HCT116 (cell line): ENCODE measurements at regions not wholly inside any gene's neighbourhood (a gene's known extent, or its start where the extent isn't known, plus 50 kb on each side); places are given as distances from the start of the nearest gene placed in this dataset.

Experiments
- ATAC-seq: fragments of 200-7000 bp; cut with Tn5 transposase; 2 replicates; pipeline ENCODE4 v1.9.1; 2020; ENCODE audit warnings: mild to moderate bottlenecking, moderate library complexity
- BruUV-seq: library from RNA; stranded (reverse); fragments of 400-500 nt; replicated peaks from 2 replicates; lab custom pipeline; 2021; lab: Mats Ljungman, UMichigan
- CTCF ChIA-PET: fragments of 300-600 bp; sonication (Branson Sonifier 250); formaldehyde crosslinking; loops from one replicate; lab custom pipeline; 2021; ENCODE audit warnings: antibody characterized with exemption; lab: Charles Lee
- POLR2A ChIA-PET: fragments of 300-600, 350-600 bp; sonication (Branson Sonifier 250); formaldehyde crosslinking; loops from one replicate; lab custom pipeline; 2021; ENCODE audit warnings: antibody characterized with exemption; lab: Charles Lee
- RAD21 ChIA-PET, 2 experiments: fragments of 300-600 bp; sonication (Branson Sonifier 250); formaldehyde crosslinking; loops; one replicate each; lab custom pipeline; 2023; ENCODE audit warnings: low total read pairs in 2 of 2; ENCODE audit not compliant: uncharacterized antibody in 2 of 2, unreplicated experiment in 2 of 2, low non-redundant PET in 1 of 2; lab: Charles Lee
- DNase-seq: peaks from one replicate; pipeline ENCODE4 v3.0.0-alpha.2; 2010; ENCODE audit warnings: low read depth, low spot score
- H2AFZ ChIP-seq: fragments of 200-600 bp; shearing (Covaris generic), sonication (generic); 2 replicates; pipeline ENCODE4 v1.6.1; 2017; ENCODE audit warnings: low read depth, mixed run types, mixed read lengths, antibody characterized with exemption, low read length; ENCODE audit not compliant: poor library complexity, severe bottlenecking
- H3K27ac ChIP-seq: 2 replicates; pipeline ENCODE4 v1.5.1; 2012; ENCODE audit warnings: low read depth, low read length
- H3K27me3 ChIP-seq: fragments of 200-600 bp; sonication (generic); 2 replicates; pipeline ENCODE4 v1.6.1; 2016; ENCODE audit warnings: mixed run types, low read length, mixed read lengths; ENCODE audit not compliant: insufficient read depth
- H3K36me3 ChIP-seq, 2 experiments: fragments of 200-500 bp in 1 of 2; fragments of 200-600 bp in 1 of 2; sonication (Bioruptor generic) in 1 of 2; sonication (generic) in 1 of 2; 2 replicates each; pipeline versions ENCODE4 v1.5.1 to v1.6.1; 2014 to 2016; ENCODE audit warnings: low read length in 2 of 2, inconsistent platforms in 1 of 2, mixed read lengths in 1 of 2, mixed run types in 1 of 2; ENCODE audit not compliant: insufficient read depth in 2 of 2, control insufficient read depth in 1 of 2
- H3K4me1 ChIP-seq, 2 experiments: fragments of 200-600 bp in 1 of 2; sonication (generic) in 1 of 2; 2 replicates each; pipeline versions ENCODE4 v1.5.1 to v1.6.1; 2012 to 2017; ENCODE audit warnings: low read length in 2 of 2, inconsistent platforms in 1 of 2, mild to moderate bottlenecking in 1 of 2, mixed read lengths in 1 of 2, mixed run types in 1 of 2, moderate library complexity in 1 of 2; ENCODE audit not compliant: insufficient read depth in 2 of 2, control insufficient read depth in 1 of 2
- H3K4me2 ChIP-seq: fragments of 200-600 bp; sonication (generic); 2 replicates; pipeline ENCODE4 v1.6.1; 2017; ENCODE audit warnings: mixed run types, low read length, mixed read lengths
- H3K4me3 ChIP-seq, 2 experiments: fragments of 200-600 bp in 1 of 2; sonication (generic) in 1 of 2; replicated peaks in 1 of 2; 2 replicates each; pipeline ENCODE4 v1.5.1; 2011 to 2016; ENCODE audit warnings: low read length in 2 of 2, control low read depth in 1 of 2, low read depth in 1 of 2, mild to moderate bottlenecking in 1 of 2, mixed read lengths in 1 of 2, mixed run types in 1 of 2
- H3K79me2 ChIP-seq: fragments of 200-600 bp; sonication (generic); 2 replicates; pipeline ENCODE4 v1.6.1; 2017; ENCODE audit warnings: mild to moderate bottlenecking, mixed run types, low read length, moderate library complexity, mixed read lengths; ENCODE audit not compliant: insufficient read depth
- H3K9ac ChIP-seq: fragments of 200-600 bp; sonication (generic); 2 replicates; pipeline ENCODE4 v1.6.1; 2016; ENCODE audit warnings: low read length, mixed read lengths
- H3K9me2 ChIP-seq: fragments of 200-600 bp; sonication (generic), shearing (Covaris generic); 2 replicates; pipeline ENCODE4 v1.6.1; 2017; ENCODE audit warnings: mixed run types, mild to moderate bottlenecking, moderate library complexity; ENCODE audit not compliant: insufficient read depth
- H3K9me3 ChIP-seq, 2 experiments: fragments of 200-500 bp in 1 of 2; fragments of 200-600 bp in 1 of 2; sonication (Bioruptor generic) in 1 of 2; sonication (generic) in 1 of 2; 2 replicates each; pipeline ENCODE4 v1.6.1; 2014 to 2017; ENCODE audit warnings: low read length in 2 of 2, mixed read lengths in 2 of 2, inconsistent platforms in 1 of 2, low read depth in 1 of 2, mild to moderate bottlenecking in 1 of 2, mixed run types in 1 of 2, moderate library complexity in 1 of 2; ENCODE audit not compliant: control insufficient read depth in 1 of 2, insufficient read depth in 1 of 2
- H4K20me1 ChIP-seq: fragments of 200-600 bp; sonication (generic), shearing (Covaris generic); 2 replicates; pipeline ENCODE4 v1.6.1; 2017; ENCODE audit warnings: mixed run types, mild to moderate bottlenecking, moderate library complexity; ENCODE audit not compliant: insufficient read depth
- EGR1 ChIP-seq: IDR thresholded peaks from 2 replicates; pipeline ENCODE4 v1.6.1; 2012; ENCODE audit warnings: low read depth
- EZH2 ChIP-seq: fragments of 200-600 bp; sonication (generic); IDR thresholded peaks from 2 replicates; pipeline ENCODE4 v1.6.1; 2017; ENCODE audit warnings: antibody characterized with exemption, mixed run types
- EZH2phosphoT487 ChIP-seq: fragments of 200-600 bp; IDR thresholded peaks from 2 replicates; pipeline ENCODE4 v1.6.1; 2018; ENCODE audit warnings: antibody characterized with exemption, borderline replicate concordance
- FOSL1 ChIP-seq: IDR thresholded peaks from 2 replicates; pipeline ENCODE4 v1.6.1; 2012; ENCODE audit warnings: low read depth
- JUND ChIP-seq: IDR thresholded peaks from 2 replicates; pipeline ENCODE4 v1.6.1; 2012
- POLR2A ChIP-seq: IDR thresholded peaks from 2 replicates; pipeline ENCODE4 v1.7.0; 2011; ENCODE audit warnings: borderline replicate concordance; ENCODE audit not compliant: insufficient read depth, insufficient read length; ENCODE audit errors: extremely low read depth
- POLR2AphosphoS5 ChIP-seq: IDR thresholded peaks from 2 replicates; pipeline ENCODE4 v1.6.1; 2011; ENCODE audit warnings: mild to moderate bottlenecking, low read depth, low read length, moderate library complexity
- REST ChIP-seq: IDR thresholded peaks from 2 replicates; pipeline ENCODE4 v1.6.1; 2012; ENCODE audit warnings: low read depth
- SIN3A ChIP-seq: IDR thresholded peaks from 2 replicates; pipeline ENCODE4 v1.6.1; 2012; ENCODE audit warnings: low read depth
- SP1 ChIP-seq: IDR thresholded peaks from 2 replicates; pipeline ENCODE4 v1.6.1; 2012; ENCODE audit warnings: low read depth
- SRF ChIP-seq: IDR thresholded peaks from 2 replicates; pipeline ENCODE4 v1.6.1; 2012; ENCODE audit warnings: low read depth
- TCF7L2 ChIP-seq: IDR thresholded peaks from 2 replicates; pipeline ENCODE4 v1.7.0; 2011; ENCODE audit warnings: borderline replicate concordance, inconsistent platforms; ENCODE audit not compliant: insufficient read depth, insufficient read length; ENCODE audit errors: extremely low read depth
- YY1 ChIP-seq: IDR thresholded peaks from 2 replicates; pipeline ENCODE4 v1.6.1; 2011; ENCODE audit warnings: low read length, low read depth, moderate library complexity, mild to moderate bottlenecking; ENCODE audit not compliant: insufficient replicate concordance; ENCODE audit errors: extremely low read depth
- ZNF274 ChIP-seq: fragments of 200-500 bp; sonication (Bioruptor generic); IDR thresholded peaks from 2 replicates; pipeline ENCODE4 v1.6.1; 2014; ENCODE audit warnings: mild to moderate bottlenecking, low read depth, low read length, inconsistent platforms
- intact Hi-C: fragments of 100-400 bp; cut with micrococcal nuclease; formaldehyde crosslinking; loops from 2 replicates; pipeline ENCODE4 v1.10.0; 2022
- TF ChIP-seq, protein P1 (sequence below): IDR thresholded peaks from 2 replicates; pipeline ENCODE4 v1.6.1; 2011; ENCODE audit warnings: mild to moderate bottlenecking, low read length, moderate library complexity; ENCODE audit not compliant: insufficient replicate concordance; ENCODE audit errors: extremely low read depth

DNA sequence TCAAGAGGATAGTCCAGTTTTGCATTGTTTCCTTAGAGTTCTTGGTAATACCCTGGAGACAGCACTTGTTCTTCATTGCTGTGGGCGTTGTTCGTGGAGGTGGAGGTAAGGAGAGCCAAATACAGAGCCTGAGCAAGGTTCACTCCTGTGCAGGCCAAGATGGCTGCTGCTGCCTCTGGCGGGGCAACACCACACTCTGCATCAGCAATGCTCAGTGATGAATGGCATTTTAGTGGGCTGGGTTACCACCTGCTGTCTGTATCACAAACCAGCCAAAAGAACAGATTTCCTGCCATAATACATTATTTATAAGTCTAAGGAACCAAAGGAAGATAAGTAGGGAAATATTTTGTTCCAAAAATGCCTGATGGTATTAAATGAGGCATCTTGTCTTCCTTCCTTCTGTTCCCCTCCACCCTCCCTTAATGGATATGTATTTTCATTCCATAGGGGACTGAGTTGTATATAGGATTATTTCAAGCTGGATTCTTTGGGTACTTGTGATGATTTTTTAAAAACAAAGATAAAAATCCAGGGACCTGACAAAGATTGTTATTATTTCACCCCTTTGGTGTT, 61.6 kb upstream of the LIMCH1 start:
- Histone ChIP-seq H3K4me2 (no peak overlapping the region), H3K27me3 (no peaks in the 10 kb centered on the region), H3K9me2 (no peaks in the 10 kb centered on the region), H3K36me3 (no peaks in the 10 kb centered on the region), H3K27ac (no peak overlapping the region), H3K9me3 (no peaks in the 10 kb centered on the region), H3K4me3 (no peak overlapping the region), H3K79me2 (no peaks in the 10 kb centered on the region), H4K20me1 (no peaks in the 10 kb centered on the region), H2AFZ (no peak overlapping the region)
- ChIA-PET CTCF (no interaction called here), POLR2A (no interaction called here)
- no peak for ATAC-seq
- intact Hi-C loops: no loop called here
- no TSS peak for BruUV-seq
- no peak for TF ChIP-seq REST
- no peak for TF ChIP-seq POLR2AphosphoS5
- no peak for TF ChIP-seq POLR2A
- TF ChIP-seq TCF7L2: no peak
- no peak for TF ChIP-seq FOSL1
- TF ChIP-seq YY1: no peak
- no peak for TF ChIP-seq EZH2
- TF ChIP-seq SP1: no peak
- TF ChIP-seq ZNF274: no peak
- no peak for TF ChIP-seq JUND
- TF ChIP-seq SRF: no peak
- TF ChIP-seq EZH2phosphoT487: no peak
- no peak for TF ChIP-seq EGR1
- TF ChIP-seq, protein P1, sequence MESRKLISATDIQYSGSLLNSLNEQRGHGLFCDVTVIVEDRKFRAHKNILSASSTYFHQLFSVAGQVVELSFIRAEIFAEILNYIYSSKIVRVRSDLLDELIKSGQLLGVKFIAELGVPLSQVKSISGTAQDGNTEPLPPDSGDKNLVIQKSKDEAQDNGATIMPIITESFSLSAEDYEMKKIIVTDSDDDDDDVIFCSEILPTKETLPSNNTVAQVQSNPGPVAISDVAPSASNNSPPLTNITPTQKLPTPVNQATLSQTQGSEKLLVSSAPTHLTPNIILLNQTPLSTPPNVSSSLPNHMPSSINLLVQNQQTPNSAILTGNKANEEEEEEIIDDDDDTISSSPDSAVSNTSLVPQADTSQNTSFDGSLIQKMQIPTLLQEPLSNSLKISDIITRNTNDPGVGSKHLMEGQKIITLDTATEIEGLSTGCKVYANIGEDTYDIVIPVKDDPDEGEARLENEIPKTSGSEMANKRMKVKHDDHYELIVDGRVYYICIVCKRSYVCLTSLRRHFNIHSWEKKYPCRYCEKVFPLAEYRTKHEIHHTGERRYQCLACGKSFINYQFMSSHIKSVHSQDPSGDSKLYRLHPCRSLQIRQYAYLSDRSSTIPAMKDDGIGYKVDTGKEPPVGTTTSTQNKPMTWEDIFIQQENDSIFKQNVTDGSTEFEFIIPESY: no peak
- TF ChIP-seq SIN3A: no peak
- TF ChIP-seq, all 23 proteins: peak for 0
- DNase-seq: no peak
- Histone ChIP-seq H3K4me1 (no peaks in the 10 kb centered on the region), H3K9ac (no peak overlapping the region)
- RAD21 ChIA-PET: no interaction called here
